ENCODE measurements at regions not wholly inside any gene's neighbourhood (a gene's known extent, or its start where the extent isn't known, plus 50 kb on each side); places are given as distances from the start of the nearest gene placed in this dataset.

- TF ChIP-seq MYC (IDR thresholded peaks at IDR 0.05; ENCODE audit: low read depth, low read length), result no peak
- TF ChIP-seq POLR2A (IDR thresholded peaks at IDR 0.05; ENCODE audit: extremely low read depth, insufficient read length), result no peak
- TF ChIP-seq, protein P1, sequence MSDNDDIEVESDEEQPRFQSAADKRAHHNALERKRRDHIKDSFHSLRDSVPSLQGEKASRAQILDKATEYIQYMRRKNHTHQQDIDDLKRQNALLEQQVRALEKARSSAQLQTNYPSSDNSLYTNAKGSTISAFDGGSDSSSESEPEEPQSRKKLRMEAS (IDR thresholded peaks at IDR 0.05; ENCODE audit: low read depth, low read length), result no peak
- TF ChIP-seq CTCF (IDR thresholded peaks at IDR 0.05; ENCODE audit: low read depth, low read length), result no peak
- no peak overlapping the region for H3K4me3 ChIP-seq (ENCODE audit: low read depth, low read length)
- no peak for DNase-seq (ENCODE audit: low read depth)
Measured at GRCh38 chr11:97336064-97336463, 946.3 kb downstream of the JRKL start.

DNA sequence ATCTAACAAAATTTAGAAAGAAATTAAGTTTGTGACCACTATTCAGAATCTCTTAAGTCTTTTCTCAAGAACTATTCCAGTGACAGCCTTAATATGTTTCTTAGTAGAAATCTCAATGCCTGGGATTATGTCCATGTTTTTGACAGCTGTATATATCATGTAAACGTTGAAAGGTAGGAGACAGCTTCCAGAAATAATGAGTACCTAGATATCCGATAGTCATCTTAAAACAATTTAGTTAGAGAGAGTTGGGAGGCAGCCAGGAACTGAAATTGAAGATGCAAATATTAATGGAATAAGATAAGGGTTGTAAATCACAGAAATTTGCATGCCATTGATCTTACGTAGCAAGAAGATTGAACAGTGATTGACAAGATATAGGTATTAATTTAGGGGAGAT lies 955.2 kb downstream of the JRKL start:
- no peak overlapping the region for H3K4me3 ChIP-seq (ENCODE audit: low read depth, low read length)
- no peak for DNase-seq (ENCODE audit: low read depth)
- no peak for TF ChIP-seq POLR2A (IDR thresholded peaks at IDR 0.05; ENCODE audit: extremely low read depth, insufficient read length)
- TF ChIP-seq MYC (IDR thresholded peaks at IDR 0.05; ENCODE audit: low read depth, low read length), result no peak
- no peak for TF ChIP-seq CTCF (IDR thresholded peaks at IDR 0.05; ENCODE audit: low read depth, low read length)
- TF ChIP-seq, protein P1 (IDR thresholded peaks at IDR 0.05; ENCODE audit: low read depth, low read length), result no peak

GRCh38 chr11:97349201-97349600 lies 959.4 kb downstream of the JRKL start:
- no peak overlapping the region for H3K4me3 ChIP-seq (ENCODE audit: low read depth, low read length)
- no peak for TF ChIP-seq CTCF (IDR thresholded peaks at IDR 0.05; ENCODE audit: low read depth, low read length)
- TF ChIP-seq, protein P1 (IDR thresholded peaks at IDR 0.05; ENCODE audit: low read depth, low read length), result no peak
- no peak for TF ChIP-seq MYC (IDR thresholded peaks at IDR 0.05; ENCODE audit: low read depth, low read length)
- no peak for TF ChIP-seq POLR2A (IDR thresholded peaks at IDR 0.05; ENCODE audit: extremely low read depth, insufficient read length)
- DNase-seq (ENCODE audit: low read depth), result no peak

DNA sequence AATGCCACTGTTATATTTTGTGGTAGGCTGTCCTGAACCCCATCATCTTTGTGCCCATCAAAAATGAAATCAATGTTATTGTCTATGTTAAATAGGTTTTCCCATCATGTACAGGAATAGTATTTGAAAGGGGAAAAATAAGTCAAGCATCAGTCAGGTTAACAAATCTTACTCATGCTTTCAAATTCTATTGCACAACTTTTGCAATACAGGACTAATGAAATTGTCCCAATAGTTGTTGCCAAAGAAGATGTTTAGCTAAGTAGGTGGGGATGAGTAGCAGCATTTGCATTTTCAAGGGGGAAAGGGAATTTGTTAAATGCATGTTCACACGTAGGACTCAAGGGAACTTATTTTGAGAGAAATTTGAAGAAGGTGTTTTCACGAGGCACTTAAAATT lies 962.1 kb downstream of the JRKL start:
- no peak overlapping the region for H3K4me3 ChIP-seq (ENCODE audit: low read depth, low read length)
- TF ChIP-seq, protein P1 (IDR thresholded peaks at IDR 0.05; ENCODE audit: low read depth, low read length), result no peak
- TF ChIP-seq MYC (IDR thresholded peaks at IDR 0.05; ENCODE audit: low read depth, low read length), result no peak
- no peak for TF ChIP-seq CTCF (IDR thresholded peaks at IDR 0.05; ENCODE audit: low read depth, low read length)
- TF ChIP-seq POLR2A (IDR thresholded peaks at IDR 0.05; ENCODE audit: extremely low read depth, insufficient read length), result no peak
- no peak for DNase-seq (ENCODE audit: low read depth)

GRCh38 chr11:97354026-97354425 lies 964.2 kb downstream of the JRKL start:
- H3K4me3 ChIP-seq (ENCODE audit: low read depth, low read length), result no peak overlapping the region
- no peak for DNase-seq (ENCODE audit: low read depth)
- no peak for TF ChIP-seq MYC (IDR thresholded peaks at IDR 0.05; ENCODE audit: low read depth, low read length)
- no peak for TF ChIP-seq CTCF (IDR thresholded peaks at IDR 0.05; ENCODE audit: low read depth, low read length)
- TF ChIP-seq POLR2A (IDR thresholded peaks at IDR 0.05; ENCODE audit: extremely low read depth, insufficient read length), result no peak
- TF ChIP-seq, protein P1 (IDR thresholded peaks at IDR 0.05; ENCODE audit: low read depth, low read length), result no peak

GRCh38 chr11:97354576-97354975 lies 964.8 kb downstream of the JRKL start:
- no peak for TF ChIP-seq MYC (IDR thresholded peaks at IDR 0.05; ENCODE audit: low read depth, low read length)
- TF ChIP-seq, protein P1 (IDR thresholded peaks at IDR 0.05; ENCODE audit: low read depth, low read length), result no peak
- TF ChIP-seq POLR2A (IDR thresholded peaks at IDR 0.05; ENCODE audit: extremely low read depth, insufficient read length), result no peak
- TF ChIP-seq CTCF (IDR thresholded peaks at IDR 0.05; ENCODE audit: low read depth, low read length), result no peak
- DNase-seq (ENCODE audit: low read depth), result no peak

More at GRCh38 chr11:97354576-97354975, 964.8 kb downstream of the JRKL start:
- H3K4me3 ChIP-seq (ENCODE audit: low read depth, low read length), result no peak overlapping the region

Measured in NB4 (cell line).